ENCODE measurements at regions not wholly inside any gene's neighbourhood (a gene's known extent, or its start where the extent isn't known, plus 50 kb on each side); places are given as distances from the start of the nearest gene placed in this dataset.
"Not testable (repeated sequence)": the region's sequence is repeated elsewhere in the genome, so short reads cannot be mapped to it uniquely, and the experiment has no call there.

DNA sequence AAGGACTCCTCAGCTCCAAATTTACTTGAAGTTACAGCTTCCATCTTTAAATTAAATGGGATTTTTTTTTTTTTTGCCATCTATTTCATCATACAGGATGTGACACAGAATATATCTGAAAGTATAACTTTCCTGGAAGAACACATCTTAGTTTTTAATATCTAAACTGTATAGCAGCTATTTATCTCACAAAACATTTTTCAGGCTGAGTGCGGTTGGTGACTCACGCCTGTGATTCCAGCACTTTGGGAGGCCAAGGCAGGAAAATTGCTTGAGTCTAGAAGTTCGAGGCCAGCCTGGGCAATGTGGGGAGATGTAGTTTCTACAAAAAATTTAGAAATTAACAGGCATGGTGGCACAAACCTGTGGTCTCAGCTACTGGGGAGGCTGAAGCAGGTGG, 142.3 kb upstream of the KCNJ18 start:
- H3K9me3 ChIP-seq; in situ Hi-C loops (cut with MboI; ENCODE audit: low sequenced_read_pairs); H3K27me3 ChIP-seq (ENCODE audit: low read depth); DNase-seq (ENCODE audit: low spot score in 2 of 2); H3K4me1 ChIP-seq; H3K36me3 ChIP-seq (replicated peaks): not testable (repeated sequence)
- peak overlapping the region; percentile 78 for H3K4me3 ChIP-seq

DNA sequence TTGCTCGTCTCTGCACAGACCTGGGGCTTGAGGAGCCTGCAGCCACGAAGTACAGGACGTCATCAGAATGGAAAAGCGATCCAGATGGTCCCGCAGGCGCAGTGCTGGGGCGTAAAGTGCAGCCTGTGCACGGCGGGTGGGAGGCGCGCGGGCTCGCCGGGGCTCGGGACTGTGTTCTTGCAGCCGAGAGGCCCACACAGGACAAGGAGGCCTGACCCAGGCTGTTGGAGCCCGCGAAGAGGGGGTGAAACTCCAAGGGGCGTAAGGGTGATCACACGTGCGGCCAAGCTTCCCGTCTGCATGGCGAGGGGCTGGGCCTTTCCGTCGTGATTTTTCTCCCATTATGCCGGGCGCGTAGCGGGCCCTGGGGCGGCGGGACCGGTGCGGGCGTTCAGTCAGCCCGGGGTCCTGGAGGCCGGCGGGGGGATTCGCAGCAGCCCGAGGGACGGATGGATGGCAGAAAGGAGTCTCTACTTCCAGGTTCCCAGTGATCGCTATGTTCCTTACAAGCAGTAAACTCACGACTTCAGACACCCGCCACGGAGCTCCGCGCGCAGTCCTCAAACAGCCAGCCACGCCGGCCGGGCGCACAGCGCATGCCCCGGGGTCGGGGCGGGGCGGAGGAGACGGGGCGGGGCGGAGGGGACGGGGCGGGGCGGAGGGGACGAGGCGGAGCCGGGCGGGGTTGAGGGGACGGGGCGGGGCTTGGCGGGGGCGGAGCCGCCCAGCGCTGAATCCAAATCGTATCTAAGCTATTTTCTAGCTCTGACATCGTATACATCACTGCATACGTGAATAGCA, 141.0 kb upstream of the KCNJ18 start:
- no peaks in the 10 kb centered on the region for H3K27me3 ChIP-seq (ENCODE audit: low read depth)
- no peaks in the 10 kb centered on the region for H3K36me3 ChIP-seq (replicated peaks)
- no peaks in the 10 kb centered on the region for H3K9me3 ChIP-seq
- peaks cover 2% of the 10 kb centered on the region; the same call in 1 of the 2 replicates for H3K4me1 ChIP-seq
- H3K4me3 ChIP-seq: peak overlapping the region; percentile 78
- in situ Hi-C loops (cut with MboI; ENCODE audit: low sequenced_read_pairs): no loop called here
- peak; percentile 43 to 82 for DNase-seq (ENCODE audit: low spot score in 2 of 2)

DNA sequence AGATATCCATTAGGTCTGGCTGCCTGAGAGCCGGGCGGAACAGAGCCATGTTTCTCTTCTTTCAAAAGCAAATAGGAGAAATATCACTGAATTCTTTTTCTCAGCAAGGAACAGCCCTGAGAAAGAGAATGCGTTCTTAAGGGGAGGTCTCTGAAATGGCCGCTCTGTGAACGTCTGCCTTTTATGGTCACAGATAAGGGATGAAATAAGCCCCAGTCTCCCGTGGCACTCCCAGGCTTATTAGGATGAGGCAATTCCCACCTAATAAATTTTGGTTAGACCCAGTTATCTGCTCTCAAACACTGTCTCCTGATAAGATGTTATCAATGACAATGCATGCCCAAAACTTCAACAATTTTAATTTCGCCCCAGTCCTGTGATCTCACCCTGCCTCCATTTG, 133.4 kb upstream of the KCNJ18 start:
- H3K36me3 ChIP-seq (replicated peaks); DNase-seq (ENCODE audit: low spot score in 2 of 2); H3K27me3 ChIP-seq (ENCODE audit: low read depth); H3K4me1 ChIP-seq; in situ Hi-C loops (cut with MboI; ENCODE audit: low sequenced_read_pairs); H3K9me3 ChIP-seq; H3K4me3 ChIP-seq: not testable (repeated sequence)

DNA sequence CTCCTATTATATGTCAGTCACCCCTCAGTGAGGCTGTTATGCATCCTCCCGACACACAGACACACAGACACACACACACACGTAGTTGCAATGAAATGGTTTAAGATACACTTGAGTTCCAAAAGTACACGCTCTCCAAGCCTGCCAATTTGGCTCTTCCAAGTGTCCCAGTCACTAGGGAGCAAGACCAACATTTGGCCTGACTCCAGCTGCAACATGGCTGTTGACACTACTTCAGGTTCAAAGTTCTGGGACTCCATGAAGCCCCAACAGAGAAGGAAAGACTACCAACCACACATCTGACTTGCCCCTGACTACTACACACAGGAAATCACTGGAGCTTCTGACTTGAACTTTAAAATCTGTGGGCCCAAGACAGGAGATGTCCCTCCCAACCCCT, 128.1 kb upstream of the KCNJ18 start:
- Histone ChIP-seq H3K4me1 (no peaks in the 10 kb centered on the region), H3K9me3 (no peaks in the 10 kb centered on the region), H3K27me3 (ENCODE audit: low read depth) (no peaks in the 10 kb centered on the region), H3K4me3 (no peak overlapping the region), H3K36me3 (replicated peaks) (no peaks in the 10 kb centered on the region)
- DNase-seq (ENCODE audit: low spot score in 2 of 2): no peak
- in situ Hi-C loops (cut with MboI; ENCODE audit: low sequenced_read_pairs): no loop called here

DNA sequence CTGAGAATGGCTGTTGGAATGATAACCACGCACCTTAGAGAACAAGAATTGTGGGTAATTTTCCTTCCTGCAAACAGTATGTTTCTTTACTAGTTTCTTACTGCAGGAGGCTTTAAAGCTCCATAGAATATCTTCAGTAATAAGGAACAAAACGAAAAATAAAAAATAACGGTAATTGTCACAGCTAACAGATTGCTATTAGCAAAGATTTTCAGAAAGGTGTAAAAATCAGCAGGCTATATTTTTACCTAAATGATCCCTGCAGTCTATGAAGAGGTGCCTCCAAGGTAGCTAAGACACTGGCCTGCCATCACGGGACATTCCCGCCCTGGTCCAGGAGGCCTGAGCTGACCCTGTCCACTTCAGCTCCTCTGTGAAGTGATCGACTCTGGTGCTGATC, 127.6 kb upstream of the KCNJ18 start:
- in situ Hi-C loops (cut with MboI; ENCODE audit: low sequenced_read_pairs); DNase-seq (ENCODE audit: low spot score in 2 of 2); H3K4me1 ChIP-seq; H3K9me3 ChIP-seq; H3K36me3 ChIP-seq (replicated peaks); H3K4me3 ChIP-seq; H3K27me3 ChIP-seq (ENCODE audit: low read depth): not testable (repeated sequence)

DNA sequence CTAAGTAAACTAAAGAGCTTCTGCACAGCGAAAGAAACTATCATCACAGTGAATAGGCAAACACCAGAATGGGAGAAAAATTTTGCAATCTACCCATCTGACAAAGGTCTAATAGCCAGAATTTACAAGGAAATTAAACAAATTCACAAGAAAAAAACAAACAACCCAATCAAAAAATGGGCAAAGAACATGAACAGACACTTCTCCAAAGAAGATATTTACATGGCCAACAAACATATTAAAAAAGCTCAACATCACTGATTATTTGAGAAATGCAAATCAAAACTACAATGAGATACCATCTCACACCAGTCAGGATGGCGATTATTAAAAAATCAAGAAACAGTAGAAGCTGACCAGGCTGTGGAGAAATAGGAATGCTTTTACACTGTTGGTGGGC, 121.9 kb upstream of the KCNJ18 start:
- H3K4me1 ChIP-seq; H3K4me3 ChIP-seq; H3K27me3 ChIP-seq (ENCODE audit: low read depth); H3K9me3 ChIP-seq; in situ Hi-C loops (cut with MboI; ENCODE audit: low sequenced_read_pairs); H3K36me3 ChIP-seq (replicated peaks); DNase-seq (ENCODE audit: low spot score in 2 of 2): not testable (repeated sequence)

DNA sequence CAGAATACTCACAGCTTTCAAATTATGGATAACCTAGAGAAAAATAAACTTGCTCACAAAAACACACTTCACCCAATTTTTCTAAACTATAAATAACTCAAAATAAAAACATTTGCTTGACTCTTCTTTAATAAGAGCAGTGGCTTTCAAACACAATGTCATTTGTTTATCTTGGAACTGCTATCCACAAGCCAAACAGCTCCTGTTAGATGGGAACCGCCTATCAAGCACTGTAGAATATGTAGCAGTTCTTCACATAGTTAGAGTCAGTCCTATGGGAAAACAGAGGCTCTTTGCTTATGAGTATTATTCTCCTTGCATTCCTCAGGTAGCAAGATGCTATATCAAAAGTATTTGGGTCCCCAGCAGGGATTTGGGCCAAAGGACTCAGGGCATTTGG, 120.2 kb upstream of the KCNJ18 start:
- not testable (repeated sequence) for H3K9me3 ChIP-seq

DNA sequence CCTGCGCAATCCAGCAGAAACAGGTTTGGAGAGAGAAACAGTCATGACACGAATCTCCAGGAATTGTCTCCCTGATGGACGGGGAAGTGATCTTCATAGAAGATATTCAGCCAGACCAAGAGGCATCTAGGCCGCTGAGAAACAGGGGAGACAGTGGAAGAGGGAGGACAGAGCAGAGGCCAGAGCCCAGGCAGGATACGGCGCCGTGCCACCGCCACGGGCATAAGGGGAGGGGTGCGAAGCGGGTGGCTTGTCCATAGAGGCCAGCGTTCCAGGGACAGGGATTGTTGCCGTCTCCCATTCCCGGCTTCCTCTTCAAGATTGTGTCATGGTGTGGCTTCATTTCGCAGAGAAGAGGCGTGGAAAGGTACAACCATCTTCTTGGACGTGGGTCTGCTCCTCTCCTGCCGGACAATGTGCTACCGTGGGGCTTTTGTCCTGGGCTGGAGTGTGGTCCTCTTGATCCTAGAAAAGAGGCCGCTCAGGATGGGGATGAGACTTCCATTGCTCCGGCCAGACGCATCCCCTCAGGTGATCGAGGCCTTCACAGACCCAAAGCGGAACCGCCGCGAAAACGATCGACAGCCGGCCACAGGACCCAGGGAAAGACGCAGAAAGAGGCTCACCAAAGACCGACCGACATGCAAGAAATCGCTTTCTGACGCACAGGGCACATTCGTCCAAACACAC, 118.9 kb upstream of the KCNJ18 start:
- H3K27me3 ChIP-seq (ENCODE audit: low read depth); H3K4me1 ChIP-seq; DNase-seq (ENCODE audit: low spot score in 2 of 2); H3K4me3 ChIP-seq; H3K36me3 ChIP-seq (replicated peaks); in situ Hi-C loops (cut with MboI; ENCODE audit: low sequenced_read_pairs); H3K9me3 ChIP-seq: not testable (repeated sequence)

More for the DNA sequence above, 120.2 kb upstream of the KCNJ18 start:
- H3K4me3 ChIP-seq; H3K36me3 ChIP-seq (replicated peaks); in situ Hi-C loops (cut with MboI; ENCODE audit: low sequenced_read_pairs); DNase-seq (ENCODE audit: low spot score in 2 of 2); H3K4me1 ChIP-seq; H3K27me3 ChIP-seq (ENCODE audit: low read depth): not testable (repeated sequence)

DNA sequence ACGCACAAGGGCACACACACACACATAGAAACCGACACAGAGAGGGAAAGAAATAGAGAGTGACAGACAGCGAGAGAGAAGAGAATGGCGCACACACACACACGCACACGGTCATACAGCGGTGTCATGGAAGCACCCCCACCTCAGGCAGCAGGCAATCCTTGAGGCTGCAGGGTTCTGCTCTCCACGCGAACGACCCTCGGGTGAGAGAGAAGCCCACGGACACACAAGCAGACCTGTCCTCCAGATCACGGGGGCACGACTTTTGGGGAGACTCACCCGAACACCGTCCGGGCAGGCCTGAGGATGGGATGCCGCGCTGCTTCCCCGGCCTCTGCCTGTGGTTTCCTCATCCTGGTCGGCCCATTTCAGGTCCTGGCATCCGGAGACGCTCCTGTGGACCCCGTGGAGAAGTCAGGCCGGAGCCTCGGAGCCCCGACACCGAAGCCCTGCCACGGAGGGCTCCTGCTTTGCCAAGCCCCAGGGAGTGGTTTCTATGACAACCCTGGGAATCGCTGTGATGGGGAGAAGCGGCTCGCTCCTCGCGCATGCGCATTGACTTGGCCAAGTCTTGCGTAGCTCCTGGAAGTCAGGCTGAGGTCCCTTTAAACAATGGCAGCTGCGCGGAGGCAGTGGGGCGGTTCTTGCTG, 118.2 kb upstream of the KCNJ18 start:
- Histone ChIP-seq H3K4me1 (no peaks in the 10 kb centered on the region), H3K4me3 (no peak overlapping the region), H3K9me3 (no peaks in the 10 kb centered on the region), H3K36me3 (replicated peaks) (no peaks in the 10 kb centered on the region), H3K27me3 (ENCODE audit: low read depth) (no peaks in the 10 kb centered on the region)
- in situ Hi-C loops (cut with MboI; ENCODE audit: low sequenced_read_pairs): no loop called here
- DNase-seq (ENCODE audit: low spot score in 2 of 2): no peak

DNA sequence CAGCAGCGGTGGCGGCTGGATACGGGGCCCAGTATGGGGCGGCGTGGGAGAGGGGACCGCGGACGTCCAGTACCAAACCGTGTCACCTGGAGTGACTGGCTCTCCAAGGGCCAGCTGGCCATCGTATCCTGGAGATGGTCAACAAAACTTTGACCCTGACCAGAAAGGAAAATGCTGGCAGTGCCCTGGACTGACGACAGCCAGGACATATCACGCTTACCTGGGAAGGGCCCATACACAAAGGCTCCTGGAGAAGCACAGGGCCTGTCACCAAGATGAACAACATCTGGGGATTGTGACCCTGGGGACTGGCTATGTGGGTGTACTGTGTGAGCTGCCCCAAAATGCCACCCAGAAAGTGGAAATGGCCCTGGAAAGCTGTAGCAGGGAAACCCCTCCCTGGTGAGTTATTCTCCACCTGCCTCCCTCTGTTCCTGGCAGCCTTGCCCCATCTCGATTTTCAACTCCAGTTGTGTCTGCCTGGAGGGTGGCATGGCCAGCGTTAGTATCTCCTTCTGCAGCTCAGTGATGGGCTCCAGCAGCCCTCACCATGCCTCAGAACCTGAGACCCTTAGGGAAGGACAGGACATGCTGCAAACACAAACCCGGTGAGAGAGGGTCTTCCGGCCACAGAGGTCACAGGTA, 117.6 kb upstream of the KCNJ18 start:
- H3K9me3 ChIP-seq; H3K4me1 ChIP-seq; H3K27me3 ChIP-seq (ENCODE audit: low read depth); H3K4me3 ChIP-seq; H3K36me3 ChIP-seq (replicated peaks); DNase-seq (ENCODE audit: low spot score in 2 of 2); in situ Hi-C loops (cut with MboI; ENCODE audit: low sequenced_read_pairs): not testable (repeated sequence)

DNA sequence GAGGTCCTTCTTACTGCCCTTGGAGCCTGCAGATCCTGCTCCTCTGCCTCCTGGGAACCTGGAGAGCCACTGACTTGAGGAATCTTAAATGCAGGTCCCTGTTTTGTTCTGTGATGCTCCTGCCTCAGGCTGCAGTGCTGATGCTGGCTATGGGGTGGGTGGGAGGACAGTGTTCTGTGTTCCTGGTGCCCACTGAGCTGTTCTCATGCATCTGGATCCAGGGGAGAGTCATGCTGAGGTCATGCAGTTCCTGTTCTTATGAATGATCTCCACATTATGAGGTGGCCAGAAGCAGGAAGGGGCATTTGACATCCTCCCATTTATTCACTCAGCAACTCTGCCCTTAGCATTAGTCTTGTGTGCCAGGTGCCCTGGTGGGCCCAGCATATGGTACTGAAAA, 113.5 kb upstream of the KCNJ18 start:
- H3K27me3 ChIP-seq (ENCODE audit: low read depth); in situ Hi-C loops (cut with MboI; ENCODE audit: low sequenced_read_pairs): not testable (repeated sequence)

DNA sequence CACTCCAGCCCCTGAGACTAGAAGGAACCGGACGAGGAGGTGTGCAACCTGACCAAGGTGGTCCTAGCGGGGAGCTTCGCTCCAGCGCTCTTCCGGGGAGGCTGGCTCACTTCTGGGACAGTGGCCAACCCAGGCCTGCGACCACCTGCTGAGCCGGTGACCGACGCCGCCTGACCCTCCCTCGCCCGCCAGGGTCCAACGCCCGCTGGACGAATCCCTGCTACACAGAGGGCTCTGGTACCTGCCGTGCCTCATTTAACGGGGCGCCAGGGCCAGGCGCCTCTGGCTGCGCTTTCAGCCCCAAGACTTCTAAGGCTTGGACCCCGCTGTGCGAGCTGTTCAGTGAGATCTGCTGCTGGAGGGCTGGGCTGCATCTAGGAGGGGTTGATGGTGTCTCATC, 99.5 kb upstream of the KCNJ18 start:
- H3K27me3 ChIP-seq (ENCODE audit: low read depth): 0 out of 2 replicates have a peak, but pooled peaks cover 3% of the 10 kb centered on the region
- H3K36me3 ChIP-seq (replicated peaks): no peaks in the 10 kb centered on the region
- no peaks in the 10 kb centered on the region for H3K4me1 ChIP-seq
- no peaks in the 10 kb centered on the region for H3K9me3 ChIP-seq
- no peak for DNase-seq (ENCODE audit: low spot score in 2 of 2)
- in situ Hi-C loops (cut with MboI; ENCODE audit: low sequenced_read_pairs): no loop called here
- no peak overlapping the region for H3K4me3 ChIP-seq

More for the DNA sequence above, 113.5 kb upstream of the KCNJ18 start:
- H3K4me3 ChIP-seq; H3K36me3 ChIP-seq (replicated peaks); DNase-seq (ENCODE audit: low spot score in 2 of 2); H3K4me1 ChIP-seq; H3K9me3 ChIP-seq: not testable (repeated sequence)

DNA sequence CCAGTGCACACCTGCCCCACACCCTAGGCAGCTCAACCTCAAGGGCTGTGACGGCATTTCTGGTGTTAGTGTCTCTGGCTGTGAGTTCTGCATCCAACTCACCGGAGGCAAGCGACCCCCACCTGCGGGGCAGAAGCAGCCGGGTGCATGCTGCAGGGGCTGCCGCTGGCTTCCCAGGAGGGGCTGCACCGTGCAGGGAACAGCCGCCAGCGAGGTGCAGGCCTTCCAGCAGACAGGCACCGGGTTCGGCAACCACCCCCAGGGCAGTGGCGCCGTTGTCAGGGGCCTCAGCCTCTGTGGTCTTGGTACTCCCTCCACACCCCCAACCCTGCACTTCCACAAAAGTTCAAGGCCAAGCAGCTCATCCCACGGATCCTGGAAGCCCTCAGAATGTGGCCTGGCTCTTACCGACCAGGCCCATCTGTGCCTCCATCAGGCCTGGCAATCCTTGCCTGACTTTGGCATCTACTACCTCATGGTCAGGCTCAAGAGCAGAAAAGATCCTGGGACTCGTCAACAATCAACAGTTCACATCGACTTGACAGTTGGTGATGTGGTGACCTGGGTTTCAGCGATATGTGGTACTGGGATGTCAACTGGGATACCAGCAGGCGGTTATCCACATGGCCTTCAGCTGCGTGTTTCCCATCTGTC, 98.7 kb upstream of the KCNJ18 start:
- H3K4me3 ChIP-seq; H3K36me3 ChIP-seq (replicated peaks); H3K27me3 ChIP-seq (ENCODE audit: low read depth); H3K9me3 ChIP-seq; H3K4me1 ChIP-seq; in situ Hi-C loops (cut with MboI; ENCODE audit: low sequenced_read_pairs); DNase-seq (ENCODE audit: low spot score in 2 of 2): not testable (repeated sequence)

Measured in HAP-1 (cell line).